IMR-90 (cell line): ENCODE measurements at regions not wholly inside any gene's neighbourhood (a gene's known extent, or its start where the extent isn't known, plus 50 kb on each side); places are given as distances from the start of the nearest gene placed in this dataset.

Experiments used
- ATAC-seq: fragments of 200-7000 bp; cut with Tn5 transposase; 2 replicates; pipeline ENCODE4 v1.9.1; 2020; ENCODE audit warnings: low read depth, mild to moderate bottlenecking, moderate library complexity
- BruUV-seq: library from RNA; stranded (reverse); fragments of 400-500 nt; replicated peaks from 2 replicates; lab custom pipeline; 2021; lab: Mats Ljungman, UMichigan
- CTCF ChIA-PET: fragments of 300-600 bp; formaldehyde crosslinking; extraction: SDS; loops from one replicate; lab custom pipeline; 2021; ENCODE audit warnings: antibody characterized with exemption; lab: Yijun Ruan, JAX
- POLR2A ChIA-PET: fragments of 300-600 bp; sonication (Branson Sonifier 250); formaldehyde crosslinking; loops from one replicate; lab custom pipeline; 2022; ENCODE audit warnings: antibody characterized with exemption; ENCODE audit not compliant: unreplicated experiment; lab: Charles Lee
- DNase-seq: peaks from one replicate; pipeline ENCODE4 v3.0.0; 2013
- H2AFZ ChIP-seq: replicated peaks from 2 replicates; pipeline ENCODE3; 2013; ENCODE audit warnings: low read length, mild to moderate bottlenecking; ENCODE audit not compliant: poor library complexity
- H2AK5ac ChIP-seq: 2 replicates; pipeline ENCODE4 v1.6.1; 2013; ENCODE audit warnings: low read depth, low read length, inconsistent platforms
- H2AK9ac ChIP-seq: replicated peaks from 2 replicates; pipeline ENCODE3; 2013; ENCODE audit warnings: mild to moderate bottlenecking, low read depth, low read length, moderate library complexity; ENCODE audit not compliant: poor library complexity
- H2BK120ac ChIP-seq: 2 replicates; pipeline ENCODE4 v1.6.1; 2013; ENCODE audit warnings: low read depth, low read length, inconsistent platforms
- H2BK15ac ChIP-seq: 3 replicates; pipeline ENCODE4 v1.6.1; 2013; ENCODE audit warnings: low read depth, low read length, inconsistent platforms
- H2BK20ac ChIP-seq: 2 replicates; pipeline ENCODE4 v1.6.1; 2013; ENCODE audit warnings: low read depth, mild to moderate bottlenecking, inconsistent platforms, low read length, moderate library complexity
- H2BK5ac ChIP-seq: 2 replicates; pipeline ENCODE4 v1.6.1; 2013; ENCODE audit warnings: mild to moderate bottlenecking, low read depth, low read length, inconsistent platforms; ENCODE audit not compliant: poor library complexity, severe bottlenecking
- H3K14ac ChIP-seq: replicated peaks from 2 replicates; pipeline ENCODE4 v1.6.1; 2013; ENCODE audit warnings: low read depth, low read length, inconsistent platforms
- H3K18ac ChIP-seq: 2 replicates; pipeline ENCODE4 v1.6.1; 2013; ENCODE audit warnings: low read depth, low read length, control low read depth
- H3K23ac ChIP-seq: 2 replicates; pipeline ENCODE4 v1.6.1; 2013; ENCODE audit warnings: low read depth, low read length, inconsistent platforms
- H3K27ac ChIP-seq: 2 replicates; pipeline ENCODE4 v1.5.1; 2013; ENCODE audit warnings: mild to moderate bottlenecking, control low read depth, low read length; ENCODE audit not compliant: insufficient read depth
- H3K27me3 ChIP-seq: 2 replicates; pipeline ENCODE4 v1.6.1; 2013; ENCODE audit warnings: low read length; ENCODE audit not compliant: control insufficient read depth, insufficient read depth
- H3K36me3 ChIP-seq: 2 replicates; pipeline ENCODE4 v1.6.1; 2013; ENCODE audit warnings: low read length, mixed read lengths; ENCODE audit not compliant: control insufficient read depth, insufficient read depth
- H3K4ac ChIP-seq: 2 replicates; pipeline ENCODE4 v1.6.1; 2013; ENCODE audit warnings: low read depth, low read length, inconsistent platforms
- H3K4me1 ChIP-seq: 2 replicates; pipeline ENCODE4 v1.6.1; 2013; ENCODE audit warnings: low read length, mixed read lengths; ENCODE audit not compliant: control insufficient read depth, insufficient read depth
- H3K4me2 ChIP-seq: 2 replicates; pipeline ENCODE4 v1.6.1; 2013; ENCODE audit warnings: low read depth, mild to moderate bottlenecking, control low read depth, low read length, moderate library complexity
- H3K4me3 ChIP-seq: 2 replicates; pipeline ENCODE4 v1.5.1; 2013; ENCODE audit warnings: low read depth, mild to moderate bottlenecking, control low read depth, low read length, moderate library complexity; ENCODE audit not compliant: insufficient read depth
- H3K56ac ChIP-seq: 2 replicates; pipeline ENCODE4 v1.6.1; 2013; ENCODE audit warnings: low read length, inconsistent platforms; ENCODE audit not compliant: insufficient read depth; ENCODE audit errors: extremely low read depth
- H3K79me1 ChIP-seq, 2 experiments: 2 replicates each; pipeline ENCODE4 v1.6.1; 2013; ENCODE audit warnings: low read length in 2 of 2, inconsistent platforms in 1 of 2, low read depth in 1 of 2
- H3K9ac ChIP-seq: 2 replicates; pipeline ENCODE4 v1.6.1; 2013; ENCODE audit warnings: low read depth, low read length, control low read depth
- H3K9me1 ChIP-seq: 2 replicates; pipeline ENCODE4 v1.6.1; 2013; ENCODE audit warnings: low read length, inconsistent platforms; ENCODE audit not compliant: insufficient read depth
- H3K9me3 ChIP-seq: 2 replicates; pipeline ENCODE4 v1.6.1; 2013; ENCODE audit warnings: low read length; ENCODE audit not compliant: control insufficient read depth, insufficient read depth
- H4K20me1 ChIP-seq: 2 replicates; pipeline ENCODE4 v1.6.1; 2013; ENCODE audit warnings: low read length, inconsistent platforms; ENCODE audit not compliant: insufficient read depth
- H4K5ac ChIP-seq: 2 replicates; pipeline ENCODE4 v1.6.1; 2013; ENCODE audit warnings: mild to moderate bottlenecking, low read depth, low read length, control low read depth
- H4K8ac ChIP-seq, 2 experiments: 2 replicates each; pipeline ENCODE4 v1.6.1; 2013; ENCODE audit warnings: low read depth in 2 of 2, low read length in 2 of 2, control low read depth in 1 of 2, inconsistent platforms in 1 of 2
- H4K91ac ChIP-seq: 2 replicates; pipeline ENCODE4 v1.6.1; 2013; ENCODE audit warnings: low read depth, low read length, inconsistent platforms; ENCODE audit not compliant: insufficient read depth
- BHLHE40 ChIP-seq: fragments of 150-350 bp; IDR thresholded peaks from 2 replicates; pipeline ENCODE4 v1.6.1; 2016; ENCODE audit warnings: mild to moderate bottlenecking, low read depth, low read length
- CEBPB ChIP-seq: IDR thresholded peaks from 2 replicates; pipeline ENCODE4 v1.6.1; 2012; ENCODE audit warnings: low read depth, low read length, improper control_type of control experiment
- CHD1 ChIP-seq: IDR thresholded peaks from 2 replicates; pipeline ENCODE4 v1.6.1; 2012; ENCODE audit warnings: low read depth, low read length, improper control_type of control experiment
- FOS ChIP-seq: fragments of 150-350 bp; IDR thresholded peaks from 2 replicates; pipeline ENCODE4 v1.6.1; 2016; ENCODE audit warnings: low read depth, low read length
- MAFK ChIP-seq: IDR thresholded peaks from 2 replicates; pipeline ENCODE4 v1.6.1; 2012; ENCODE audit warnings: low read depth, low read length, improper control_type of control experiment
- MAZ ChIP-seq: IDR thresholded peaks from 2 replicates; pipeline ENCODE4 v1.6.1; 2012; ENCODE audit warnings: low read depth, mild to moderate bottlenecking, low read length, improper control_type of control experiment, moderate library complexity, borderline replicate concordance
- MXI1 ChIP-seq: IDR thresholded peaks from 2 replicates; pipeline ENCODE4 v1.6.1; 2012; ENCODE audit warnings: low read depth, mild to moderate bottlenecking, low read length, moderate library complexity, borderline replicate concordance
- NFE2L2 ChIP-seq: fragments of 150-350 bp; IDR thresholded peaks from 2 replicates; pipeline ENCODE4 v1.6.1; 2016; ENCODE audit warnings: low read depth, mild to moderate bottlenecking, low read length
- POLR2A ChIP-seq: IDR thresholded peaks from 2 replicates; pipeline ENCODE4 v1.6.1; 2012; ENCODE audit warnings: mild to moderate bottlenecking, low read depth, low read length
- RAD21 ChIP-seq: IDR thresholded peaks from 2 replicates; pipeline ENCODE4 v1.6.1; 2012; ENCODE audit warnings: low read length, improper control_type of control experiment
- RCOR1 ChIP-seq: IDR thresholded peaks from 2 replicates; pipeline ENCODE4 v1.6.1; 2012; ENCODE audit warnings: mild to moderate bottlenecking, low read length, improper control_type of control experiment; ENCODE audit not compliant: insufficient replicate concordance
- RFX5 ChIP-seq: IDR thresholded peaks from 2 replicates; pipeline ENCODE4 v1.8.0; 2012; ENCODE audit warnings: low read depth, mild to moderate bottlenecking, low read length, moderate library complexity
- SMC3 ChIP-seq: fragments of 150-350 bp; IDR thresholded peaks from 2 replicates; pipeline ENCODE4 v1.6.1; 2016; ENCODE audit warnings: low read depth, mild to moderate bottlenecking, antibody characterized with exemption, low read length, moderate library complexity
- dilution Hi-C: fragments of 300-500 bp; cut with HindIII; formaldehyde crosslinking; loops from one replicate; pipeline ENCODE4 v1.14.3; 2018; ENCODE audit warnings: low sequenced_read_pairs; ENCODE audit not compliant: unreplicated experiment
- in situ Hi-C: fragments of 300-500 bp; cut with MboI; formaldehyde crosslinking; loops from 3 replicates; pipeline ENCODE4 v1.14.3; 2019; ENCODE audit warnings: low sequenced_read_pairs, inconsistent platforms, mixed read lengths
- intact Hi-C: fragments of 100-400 bp; cut with micrococcal nuclease; formaldehyde crosslinking; loops from 2 replicates; pipeline ENCODE4 v1.10.0; 2022
- TF ChIP-seq, protein P1 (sequence below): conservative IDR thresholded peaks from 2 replicates; pipeline ENCODE4 v1.5.1; 2012; ENCODE audit warnings: mild to moderate bottlenecking, low read depth, low read length, improper control_type of control experiment
- TF ChIP-seq, protein P2 (sequence below): fragments of 150-350 bp; IDR thresholded peaks from 2 replicates; pipeline ENCODE4 v1.6.1; 2016; ENCODE audit warnings: low read depth, mild to moderate bottlenecking, low read length, moderate library complexity, borderline replicate concordance
- TF ChIP-seq, protein P3 (sequence below): fragments of 150-350 bp; IDR thresholded peaks from 2 replicates; pipeline ENCODE4 v1.6.1; 2017; ENCODE audit warnings: mild to moderate bottlenecking, antibody characterized with exemption, low read length, low read depth

DNA sequence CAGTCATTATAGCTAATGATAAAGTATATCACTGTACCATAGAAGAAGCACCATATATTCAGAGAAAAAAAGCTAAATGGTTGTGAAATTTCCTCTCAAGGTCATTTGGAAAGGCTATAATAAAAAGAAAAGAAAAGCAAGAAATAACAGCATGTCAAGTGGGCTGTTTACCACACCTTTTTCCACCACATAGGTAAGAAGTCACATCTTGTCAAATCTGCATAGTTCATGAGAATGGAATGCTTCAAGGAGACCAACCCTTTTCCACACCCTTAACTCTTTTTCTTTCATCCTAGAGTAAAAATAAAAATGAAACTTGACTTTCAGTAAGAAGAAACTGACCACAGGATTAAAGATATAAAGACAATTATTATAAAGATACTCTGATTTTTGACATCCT lies 91.2 kb downstream of the ATP6V1G3 start:
- TF ChIP-seq, protein P1, sequence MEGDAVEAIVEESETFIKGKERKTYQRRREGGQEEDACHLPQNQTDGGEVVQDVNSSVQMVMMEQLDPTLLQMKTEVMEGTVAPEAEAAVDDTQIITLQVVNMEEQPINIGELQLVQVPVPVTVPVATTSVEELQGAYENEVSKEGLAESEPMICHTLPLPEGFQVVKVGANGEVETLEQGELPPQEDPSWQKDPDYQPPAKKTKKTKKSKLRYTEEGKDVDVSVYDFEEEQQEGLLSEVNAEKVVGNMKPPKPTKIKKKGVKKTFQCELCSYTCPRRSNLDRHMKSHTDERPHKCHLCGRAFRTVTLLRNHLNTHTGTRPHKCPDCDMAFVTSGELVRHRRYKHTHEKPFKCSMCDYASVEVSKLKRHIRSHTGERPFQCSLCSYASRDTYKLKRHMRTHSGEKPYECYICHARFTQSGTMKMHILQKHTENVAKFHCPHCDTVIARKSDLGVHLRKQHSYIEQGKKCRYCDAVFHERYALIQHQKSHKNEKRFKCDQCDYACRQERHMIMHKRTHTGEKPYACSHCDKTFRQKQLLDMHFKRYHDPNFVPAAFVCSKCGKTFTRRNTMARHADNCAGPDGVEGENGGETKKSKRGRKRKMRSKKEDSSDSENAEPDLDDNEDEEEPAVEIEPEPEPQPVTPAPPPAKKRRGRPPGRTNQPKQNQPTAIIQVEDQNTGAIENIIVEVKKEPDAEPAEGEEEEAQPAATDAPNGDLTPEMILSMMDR: no peak
- no peak for TF ChIP-seq RCOR1
- no peak for TF ChIP-seq MAFK
- TF ChIP-seq RAD21: no peak
- no peak for TF ChIP-seq BHLHE40
- TF ChIP-seq CHD1: no peak
- TF ChIP-seq MAZ: no peak
- TF ChIP-seq MXI1: no peak
- TF ChIP-seq CEBPB: no peak
- TF ChIP-seq, protein P2, sequence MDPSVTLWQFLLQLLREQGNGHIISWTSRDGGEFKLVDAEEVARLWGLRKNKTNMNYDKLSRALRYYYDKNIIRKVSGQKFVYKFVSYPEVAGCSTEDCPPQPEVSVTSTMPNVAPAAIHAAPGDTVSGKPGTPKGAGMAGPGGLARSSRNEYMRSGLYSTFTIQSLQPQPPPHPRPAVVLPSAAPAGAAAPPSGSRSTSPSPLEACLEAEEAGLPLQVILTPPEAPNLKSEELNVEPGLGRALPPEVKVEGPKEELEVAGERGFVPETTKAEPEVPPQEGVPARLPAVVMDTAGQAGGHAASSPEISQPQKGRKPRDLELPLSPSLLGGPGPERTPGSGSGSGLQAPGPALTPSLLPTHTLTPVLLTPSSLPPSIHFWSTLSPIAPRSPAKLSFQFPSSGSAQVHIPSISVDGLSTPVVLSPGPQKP: no peak
- TF ChIP-seq POLR2A: no peak
- TF ChIP-seq, protein P3, sequence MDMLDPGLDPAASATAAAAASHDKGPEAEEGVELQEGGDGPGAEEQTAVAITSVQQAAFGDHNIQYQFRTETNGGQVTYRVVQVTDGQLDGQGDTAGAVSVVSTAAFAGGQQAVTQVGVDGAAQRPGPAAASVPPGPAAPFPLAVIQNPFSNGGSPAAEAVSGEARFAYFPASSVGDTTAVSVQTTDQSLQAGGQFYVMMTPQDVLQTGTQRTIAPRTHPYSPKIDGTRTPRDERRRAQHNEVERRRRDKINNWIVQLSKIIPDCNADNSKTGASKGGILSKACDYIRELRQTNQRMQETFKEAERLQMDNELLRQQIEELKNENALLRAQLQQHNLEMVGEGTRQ: no peak
- no peak for TF ChIP-seq RFX5
- TF ChIP-seq SMC3: no peak
- no peak for TF ChIP-seq FOS
- no peak for TF ChIP-seq NFE2L2
- POLR2A ChIA-PET: no interaction called here
- Histone ChIP-seq H3K4me3 (no peak overlapping the region), H2BK5ac (no peak overlapping the region), H3K4me2 (no peak overlapping the region), H2BK15ac (peak overlapping the region; percentile 36; the same call in 1 of the 3 replicates), H2BK120ac (no peak overlapping the region), H3K27me3 (no peaks in the 10 kb centered on the region), H3K9me1 (no peaks in the 10 kb centered on the region), H3K9me3 (no peaks in the 10 kb centered on the region), H3K4ac (no peak overlapping the region), H3K79me1 (no peaks in the 10 kb centered on the region), H3K18ac (no peak overlapping the region; the same call in 1 of the 2 replicates), H4K20me1 (no peaks in the 10 kb centered on the region), H3K23ac (no peak overlapping the region), H3K9ac (no peak overlapping the region), H4K8ac (no peak overlapping the region), H4K5ac (no peak overlapping the region), H2BK20ac (no peak overlapping the region), H2AK5ac (no peak overlapping the region), H2AK9ac (no peak overlapping the region), H3K27ac (no peak overlapping the region), H3K4me1 (no peaks in the 10 kb centered on the region), H3K36me3 (no peaks in the 10 kb centered on the region), H4K91ac (no peak overlapping the region), H3K14ac (no peak overlapping the region), H2AFZ (no peak overlapping the region), H3K56ac (no peak overlapping the region)
- CTCF ChIA-PET: no interaction called here
- in situ Hi-C loops (loop anchor here (10.0 kb wide), 1 partner anchor 184 kb away; no protein-coding TSS in a partner anchor), intact Hi-C loops (no loop called here), dilution Hi-C loops (no loop called here)
- no TSS peak for BruUV-seq
- no peak for ATAC-seq
- no peak for DNase-seq
